LoVo (cell line): ENCODE measurements at regions not wholly inside any gene's neighbourhood (a gene's known extent, or its start where the extent isn't known, plus 50 kb on each side); places are given as distances from the start of the nearest gene placed in this dataset.
"Not testable (repeated sequence)": the region's sequence is repeated elsewhere in the genome, so short reads cannot be mapped to it uniquely, and the experiment has no call there.

ENCODE experiments used
- DNase-seq: peaks from one replicate; pipeline ENCODE4 v3.0.0-alpha.2; 2016; ENCODE audit warnings: low spot score

DNA sequence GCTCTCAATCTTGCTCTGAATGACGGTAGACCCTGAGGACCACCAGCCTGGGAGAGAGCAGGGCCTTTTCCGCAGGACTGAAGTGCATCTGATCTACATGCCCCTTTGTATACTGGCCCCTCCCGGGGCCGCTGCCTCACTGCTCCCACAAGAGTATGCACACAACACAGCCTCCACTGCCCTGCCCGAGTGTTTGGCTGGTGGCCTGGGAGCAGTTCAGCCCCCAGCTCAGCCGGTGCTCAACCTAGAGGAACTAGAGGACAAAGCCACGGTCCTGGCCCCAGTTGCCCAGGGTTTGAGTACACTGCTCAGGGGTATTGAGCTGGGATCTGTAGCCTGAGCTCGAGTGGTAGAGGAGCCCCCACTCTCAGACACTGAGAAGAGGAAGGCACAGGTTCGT, 118.9 kb upstream of the CAB39 start:
- DNase-seq, result no peak

- DNase-seq, result no peak
Measured at GRCh38 chr2:230594286-230594840, 118.3 kb upstream of the CAB39 start.

- DNase-seq, result no peak
Measured at GRCh38 chr2:230599853-230600252, 112.8 kb upstream of the CAB39 start.

GRCh38 chr2:230600285-230600684, 112.4 kb upstream of the CAB39 start:
- no peak for DNase-seq

DNA sequence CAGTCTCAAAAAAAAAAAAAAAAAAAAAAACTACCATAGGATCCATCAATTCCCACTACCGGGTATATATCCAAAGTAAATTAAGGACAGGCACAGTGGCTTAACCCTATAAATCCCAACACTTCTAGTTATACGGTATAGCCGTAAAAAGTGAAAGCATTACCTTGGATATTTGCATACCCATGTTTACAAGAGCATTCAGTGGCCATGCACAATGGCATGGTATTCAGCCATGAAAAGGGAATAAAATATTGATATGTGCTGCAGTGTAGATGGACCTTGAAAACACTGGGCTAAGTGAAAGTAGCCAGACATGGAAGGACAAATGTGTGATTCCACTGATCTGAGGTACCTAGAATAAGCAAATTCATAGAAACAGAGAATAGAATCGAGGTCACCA, 111.8 kb upstream of the CAB39 start:
- DNase-seq, result no peak

GRCh38 chr2:230601510-230601909, 111.1 kb upstream of the CAB39 start:
- DNase-seq, result no peak

DNA sequence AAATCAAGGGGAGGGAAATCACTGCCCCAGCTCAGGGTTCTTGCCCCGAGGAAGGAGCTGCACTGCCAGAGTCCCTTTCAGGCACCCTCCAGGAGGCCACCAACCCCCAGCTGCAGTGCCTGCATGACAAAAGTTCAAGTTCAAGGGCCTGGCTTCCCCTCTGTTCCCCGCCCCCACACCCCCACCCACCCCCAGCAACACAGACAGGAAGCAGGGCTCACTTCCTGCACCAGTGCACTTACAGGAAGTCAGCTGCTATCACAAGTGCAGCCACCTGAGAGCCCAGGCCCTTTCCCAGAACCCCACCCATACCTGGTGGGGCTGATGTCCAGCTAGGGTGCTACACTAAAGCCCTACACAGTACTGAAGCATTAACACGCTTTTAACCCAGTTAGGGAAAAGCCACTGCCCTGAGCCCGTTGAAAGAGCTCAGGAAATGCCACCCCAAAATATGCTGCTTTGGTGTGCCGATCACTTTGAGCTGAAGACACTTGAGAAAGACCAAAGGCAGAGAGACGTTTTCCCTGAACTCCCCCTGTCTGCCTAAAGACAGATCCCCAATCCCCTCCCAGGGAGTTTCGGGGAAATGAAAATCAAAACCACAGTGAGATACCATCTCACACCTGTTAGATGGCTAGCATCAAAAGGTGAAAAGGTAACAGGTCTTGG, 109.9 kb upstream of the CAB39 start:
- no peak for DNase-seq

DNA sequence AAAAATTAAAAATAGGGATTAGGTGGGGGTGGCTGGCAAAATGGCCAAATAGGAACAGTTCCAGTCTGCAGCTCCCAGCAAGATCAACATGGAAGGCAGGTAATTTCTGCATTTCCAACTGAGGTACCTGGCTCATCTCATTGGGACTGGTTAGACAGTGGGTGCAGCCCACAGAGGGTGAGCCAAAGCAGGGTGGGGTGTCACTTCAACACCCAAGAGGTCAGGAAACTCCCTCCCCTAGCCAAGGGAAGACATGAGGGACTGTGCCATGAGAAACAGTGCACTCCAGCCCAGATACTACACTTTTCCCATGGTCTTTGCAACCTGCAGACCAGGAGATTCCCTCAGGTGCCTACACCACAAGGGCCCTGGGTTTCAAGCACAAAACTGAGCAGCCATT, 109.3 kb upstream of the CAB39 start:
- DNase-seq, result not testable (repeated sequence)

DNA sequence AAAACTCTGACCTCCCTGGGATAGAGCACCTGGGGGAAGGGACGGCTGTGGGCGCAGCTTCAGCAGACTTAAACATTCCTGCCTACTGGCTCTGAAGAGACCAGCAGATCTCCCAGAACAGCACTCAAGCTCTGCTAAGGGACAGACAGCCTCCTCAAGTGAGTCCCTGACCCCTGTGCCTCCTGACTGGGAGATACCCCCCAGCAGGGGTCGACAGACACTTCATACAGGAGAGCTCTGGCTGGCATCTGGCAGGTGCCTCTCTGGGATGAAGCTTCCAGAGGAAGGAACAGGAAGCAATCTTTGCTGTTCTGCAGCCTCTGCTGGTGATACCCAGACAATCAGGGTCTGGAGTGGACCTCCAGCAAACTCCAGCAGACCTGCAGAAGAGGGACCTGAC, 108.5 kb upstream of the CAB39 start:
- DNase-seq, result not testable (repeated sequence)

DNA sequence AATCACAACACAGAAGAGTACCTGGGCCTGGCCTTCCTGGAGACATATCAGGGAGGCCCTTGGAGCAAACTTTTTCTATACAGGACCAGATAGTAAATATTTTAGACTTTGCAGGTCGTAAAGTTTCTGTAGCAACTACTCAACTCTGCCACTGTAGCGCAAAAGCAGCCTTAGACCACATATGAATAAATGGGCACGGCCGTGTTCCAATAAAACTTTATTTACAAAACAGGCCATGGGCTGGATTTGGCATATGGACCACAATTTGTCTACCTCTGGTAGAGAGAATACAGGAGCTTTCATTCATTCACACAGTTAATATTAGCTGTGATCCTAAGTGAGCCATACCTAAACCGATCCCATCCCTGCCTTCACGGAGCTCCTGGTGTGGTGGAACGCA, 98.6 kb upstream of the CAB39 start:
- DNase-seq, result no peak

DNA sequence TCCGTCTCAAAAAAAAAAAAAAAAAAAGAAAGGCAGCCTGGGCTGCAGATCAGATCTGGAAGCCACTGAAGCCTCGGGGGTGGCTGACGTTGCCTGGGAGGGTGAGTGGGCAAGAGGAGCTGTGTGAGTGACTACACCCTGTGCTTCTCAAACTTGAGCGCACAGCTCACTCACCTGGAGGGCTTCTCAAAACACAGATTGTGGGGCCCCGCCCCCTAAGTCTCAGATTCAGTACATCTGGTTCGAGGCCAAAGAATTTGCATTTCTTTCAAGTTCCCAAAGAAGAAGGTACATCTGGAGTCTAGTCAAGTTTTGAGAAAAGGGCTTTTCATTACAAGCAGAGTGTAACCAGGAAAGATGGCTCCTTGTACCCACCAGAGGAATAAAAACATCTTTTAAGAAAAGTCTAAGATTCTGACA, 97.7 kb upstream of the CAB39 start:
- no peak for DNase-seq

GRCh38 chr2:230617256-230617706, 95.4 kb upstream of the CAB39 start:
- DNase-seq, result peak; percentile 86

GRCh38 chr2:230619491-230619890, 93.2 kb upstream of the CAB39 start:
- no peak for DNase-seq

GRCh38 chr2:230625220-230625619, 87.4 kb upstream of the CAB39 start:
- not testable (repeated sequence) for DNase-seq

DNA sequence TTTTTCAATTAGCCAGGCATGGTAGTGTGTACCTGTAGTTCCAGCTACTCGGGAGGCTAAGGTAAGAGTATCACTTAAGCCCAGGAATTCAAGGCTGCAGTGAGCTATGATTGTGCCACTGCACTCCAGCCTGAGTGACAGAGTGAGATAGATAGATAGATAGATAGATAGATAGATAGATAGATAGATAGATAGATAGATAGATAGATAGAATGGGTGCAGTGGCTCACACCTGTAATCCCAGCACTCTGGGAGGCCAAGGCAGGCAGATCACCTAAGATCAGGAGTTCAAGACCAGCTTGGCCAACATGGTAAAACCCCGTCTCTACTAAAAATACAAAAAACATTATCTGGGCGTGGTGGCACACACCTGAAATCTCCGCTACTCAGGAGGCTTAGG, 85.6 kb upstream of the CAB39 start:
- DNase-seq, result not testable (repeated sequence)

GRCh38 chr2:230627806-230628724, 84.6 kb upstream of the CAB39 start:
- DNase-seq, result peak; percentile 30

DNA sequence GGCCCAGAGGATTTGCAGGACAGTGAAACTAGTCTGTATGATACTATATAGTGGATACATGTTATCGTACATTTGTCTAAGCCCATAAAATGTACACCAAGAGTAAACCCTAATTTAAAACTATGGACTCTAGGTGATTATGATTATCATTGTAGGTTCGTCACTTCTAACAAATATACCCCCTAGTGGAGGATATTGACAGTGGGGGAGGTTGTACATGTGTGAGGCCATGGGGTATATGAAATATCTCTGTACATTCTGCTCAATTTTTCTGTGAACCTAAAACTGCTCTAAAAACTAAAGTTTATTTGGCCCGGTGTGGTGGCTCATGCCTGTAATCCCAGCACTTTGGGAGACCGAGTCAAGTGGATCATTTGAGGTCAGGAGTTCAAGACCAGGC, 81.2 kb upstream of the CAB39 start:
- DNase-seq, result no peak

DNA sequence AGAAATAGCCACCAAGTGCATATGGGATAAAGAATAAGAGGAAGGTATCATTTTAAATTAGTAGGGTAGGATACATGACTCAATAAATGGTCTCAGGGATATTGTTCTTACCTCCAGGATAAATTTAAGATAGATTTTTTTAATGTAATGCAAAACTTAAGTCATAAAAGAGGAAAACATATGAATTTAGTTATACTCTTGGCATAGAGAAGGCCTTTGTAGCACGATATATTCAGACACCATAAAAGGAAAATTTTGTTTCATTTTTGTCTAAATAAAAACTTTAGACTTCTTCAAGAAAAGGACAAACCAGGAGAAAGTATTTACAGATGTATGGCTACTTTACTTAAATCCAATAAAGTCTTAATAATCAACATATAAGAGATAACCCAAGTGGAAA, 78.5 kb upstream of the CAB39 start:
- DNase-seq, result no peak

GRCh38 chr2:230634721-230635313, 77.8 kb upstream of the CAB39 start:
- not testable (repeated sequence) for DNase-seq

- DNase-seq, result no peak
Measured at GRCh38 chr2:230636684-230637271, 75.9 kb upstream of the CAB39 start.

GRCh38 chr2:230637486-230637885, 75.2 kb upstream of the CAB39 start:
- not testable (repeated sequence) for DNase-seq

- DNase-seq, result no peak
Measured at GRCh38 chr2:230640540-230641011, 72.1 kb upstream of the CAB39 start.
